Endothelial cell of umbilical vein (primary cell): ENCODE measurements at regions not wholly inside any gene's neighbourhood (a gene's known extent, or its start where the extent isn't known, plus 50 kb on each side); places are given as distances from the start of the nearest gene placed in this dataset.

ENCODE experiments used
- BruUV-seq: library from RNA; stranded (reverse); fragments of 400-500 nt; replicated peaks from 2 replicates; lab custom pipeline; 2021; lab: Mats Ljungman, UMichigan
- CTCF ChIA-PET: fragments of 300-600, 350-600 bp; sonication (Branson Sonifier 250); formaldehyde crosslinking; loops from one replicate; lab custom pipeline; 2021; ENCODE audit warnings: antibody characterized with exemption, inconsistent platforms; lab: Charles Lee
- POLR2A ChIA-PET: fragments of 300-600, 350-600 bp; sonication (Branson Sonifier 250); formaldehyde crosslinking; loops from one replicate; lab custom pipeline; 2021; ENCODE audit warnings: antibody characterized with exemption, inconsistent platforms; lab: Charles Lee
- DNase-seq: peaks from one replicate; pipeline ENCODE4 v3.0.0-alpha.2; 2011; ENCODE audit warnings: low read depth, low spot score
- FAIRE-seq: peaks from 2 replicates; lab custom pipeline; 2011; peaks lifted over from hg19 to GRCh38; lab: Jason Lieb, UNC
- H2AFZ ChIP-seq: 2 replicates; pipeline ENCODE4 v1.6.0; 2012; ENCODE audit warnings: low read depth, low read length, control low read depth, inconsistent platforms
- H3K27ac ChIP-seq: 2 replicates; pipeline ENCODE4 v1.5.1; 2011; ENCODE audit warnings: low read depth, mild to moderate bottlenecking, control low read depth, low read length, moderate library complexity; ENCODE audit not compliant: insufficient read depth
- H3K27me3 ChIP-seq, 2 experiments: 2 replicates each; pipeline versions ENCODE4 v1.6.0 to v1.6.1; 2011; ENCODE audit warnings: low read length in 2 of 2, mixed read lengths in 1 of 2; ENCODE audit not compliant: control insufficient read depth in 2 of 2, insufficient read depth in 2 of 2
- H3K36me3 ChIP-seq, 2 experiments: 2 replicates in 1 of 2; 3 replicates in 1 of 2; pipeline ENCODE4 v1.5.1; 2011; ENCODE audit warnings: low read length in 2 of 2, mild to moderate bottlenecking in 1 of 2, moderate library complexity in 1 of 2; ENCODE audit not compliant: control insufficient read depth in 2 of 2, insufficient read depth in 2 of 2; ENCODE audit errors: extremely low read depth in 1 of 2
- H3K4me1 ChIP-seq: 3 replicates; pipeline ENCODE4 v1.5.1; 2011; ENCODE audit warnings: mild to moderate bottlenecking, low read length; ENCODE audit not compliant: control insufficient read depth, insufficient read depth; ENCODE audit errors: extremely low read depth
- H3K4me2 ChIP-seq: 2 replicates; pipeline ENCODE4 v1.6.1; 2011; ENCODE audit warnings: low read length, control low read depth, mixed read lengths; ENCODE audit not compliant: insufficient read depth
- H3K4me3 ChIP-seq, 3 experiments: fragments of 200-600 bp in 1 of 3; sonication (generic), shearing (Covaris generic) in 1 of 3; replicated peaks in 1 of 3; 2 replicates each; pipeline ENCODE4 v1.5.1; 2011 to 2016; ENCODE audit warnings: control low read depth in 3 of 3, low read length in 3 of 3, mild to moderate bottlenecking in 2 of 3, inconsistent platforms in 1 of 3, low read depth in 1 of 3, moderate library complexity in 1 of 3; ENCODE audit not compliant: insufficient read depth in 1 of 3
- H3K79me2 ChIP-seq: 2 replicates; pipeline ENCODE4 v1.6.0; 2012; ENCODE audit warnings: low read length, inconsistent platforms; ENCODE audit not compliant: control insufficient read depth, insufficient read depth
- H3K9ac ChIP-seq: replicated peaks from 2 replicates; pipeline ENCODE3; 2011; ENCODE audit warnings: low read length, control low read depth; ENCODE audit not compliant: insufficient read depth; ENCODE audit errors: extremely low read depth
- H3K9me1 ChIP-seq: replicated peaks from 3 replicates; pipeline ENCODE4 v1.6.0; 2011; ENCODE audit warnings: mild to moderate bottlenecking, low read length; ENCODE audit not compliant: control insufficient read depth, insufficient read depth; ENCODE audit errors: extremely low read depth
- H3K9me3 ChIP-seq: replicated peaks from 2 replicates; pipeline ENCODE4 v1.5.1; 2012; ENCODE audit warnings: low read length, inconsistent platforms; ENCODE audit not compliant: control insufficient read depth, insufficient read depth
- H4K20me1 ChIP-seq: replicated peaks from 2 replicates; pipeline ENCODE3; 2011; ENCODE audit warnings: mild to moderate bottlenecking, low read length; ENCODE audit not compliant: control insufficient read depth, insufficient read depth; ENCODE audit errors: extremely low read depth
- EZH2 ChIP-seq: IDR thresholded peaks from 2 replicates; pipeline ENCODE4 v1.6.1; 2012; ENCODE audit warnings: borderline replicate concordance, low read depth, mild to moderate bottlenecking, moderate library complexity, low read length, inconsistent platforms; ENCODE audit not compliant: severe bottlenecking
- FOS ChIP-seq: IDR thresholded peaks from 2 replicates; pipeline ENCODE4 v1.6.1; 2011; ENCODE audit warnings: mild to moderate bottlenecking, low read length, moderate library complexity, borderline replicate concordance; ENCODE audit not compliant: insufficient read depth
- GATA2 ChIP-seq: IDR thresholded peaks from 2 replicates; pipeline ENCODE4 v1.7.0; 2011; ENCODE audit warnings: low read depth, mild to moderate bottlenecking, moderate library complexity, mixed read lengths, low read length; ENCODE audit not compliant: insufficient read length, insufficient read depth
- JUN ChIP-seq: IDR thresholded peaks from 2 replicates; pipeline ENCODE4 v1.6.1; 2011; ENCODE audit warnings: borderline replicate concordance, low read depth; ENCODE audit not compliant: insufficient read length, insufficient read depth
- MYC ChIP-seq: IDR thresholded peaks from one replicate; pipeline ENCODE4 v1.6.1; 2011; ENCODE audit warnings: mild to moderate bottlenecking, low read depth, low read length
- POLR2A ChIP-seq: IDR thresholded peaks from 2 replicates; pipeline ENCODE4 v1.6.1; 2012; ENCODE audit warnings: low read depth, mild to moderate bottlenecking, control low read depth, low read length
- POLR2AphosphoS5 ChIP-seq: IDR thresholded peaks from 2 replicates; pipeline ENCODE4 v1.6.1; 2012; ENCODE audit warnings: low read depth, mild to moderate bottlenecking, control low read depth, low read length, moderate library complexity; ENCODE audit not compliant: insufficient read depth
- dilution Hi-C: fragments of 300-500 bp; cut with MboI; formaldehyde crosslinking; loops from one replicate; pipeline ENCODE4 v1.15.0; 2019; ENCODE audit warnings: low sequenced_read_pairs; ENCODE audit not compliant: extremely low pct_ligation_motif_present
- intact Hi-C: fragments of 100-400 bp; cut with micrococcal nuclease; formaldehyde crosslinking; loops from one replicate; pipeline ENCODE4 v1.10.0; 2022
- TF ChIP-seq, protein P1 (sequence below), 2 donors: IDR thresholded peaks; 1 replicate in 1 of 2; 2 replicates in 1 of 2; pipeline ENCODE4 v1.5.1; 2011; ENCODE audit warnings: low read length in 2 of 2, mild to moderate bottlenecking in 2 of 2, moderate library complexity in 2 of 2, control low read depth in 1 of 2, inconsistent platforms in 1 of 2, low read depth in 1 of 2; ENCODE audit not compliant: insufficient read depth in 1 of 2; ENCODE audit errors: extremely low read depth in 1 of 2
- TF ChIP-seq, protein P2 (sequence below): IDR thresholded peaks from 2 replicates; pipeline ENCODE4 v1.6.1; 2011; ENCODE audit not compliant: insufficient read depth, insufficient read length

DNA sequence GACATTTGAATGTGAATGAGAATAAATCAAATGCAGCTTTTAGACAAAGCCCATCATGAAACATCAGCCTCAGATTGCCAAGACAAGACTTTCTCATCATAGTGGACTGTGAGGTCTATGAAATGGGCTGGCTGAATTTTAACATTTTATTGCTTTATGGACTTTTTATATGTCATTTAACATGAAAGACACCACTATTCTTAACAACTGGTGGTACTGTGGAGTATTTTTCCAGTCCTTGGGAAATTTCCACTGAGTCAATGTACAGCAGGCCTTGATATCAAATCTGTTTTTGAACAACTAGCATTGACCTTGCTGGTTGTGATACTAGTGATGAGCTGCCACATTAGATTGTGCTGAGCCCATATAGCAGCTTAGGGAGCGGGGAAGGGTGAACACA, 326.6 kb upstream of the CITED2 start:
- Histone ChIP-seq H2AFZ (no peak overlapping the region), H3K36me3 (no peaks in the 10 kb centered on the region), H3K9me3 (no peaks in the 10 kb centered on the region), H3K9ac (no peak overlapping the region), H3K4me2 (no peak overlapping the region), H3K27me3 (no peaks in the 10 kb centered on the region), H3K79me2 (no peaks in the 10 kb centered on the region), H3K4me1 (no peaks in the 10 kb centered on the region), H3K4me3 (no peak overlapping the region), H3K9me1 (no peaks in the 10 kb centered on the region), H4K20me1 (no peaks in the 10 kb centered on the region), H3K27ac (no peak overlapping the region)
- DNase-seq = no peak
- CTCF ChIA-PET = no interaction called here
- dilution Hi-C loops (no loop called here), intact Hi-C loops (no loop called here)
- no peak for TF ChIP-seq GATA2
- TF ChIP-seq JUN = no peak
- no peak for TF ChIP-seq POLR2A
- TF ChIP-seq EZH2 = no peak
- TF ChIP-seq FOS = no peak
- no peak for FAIRE-seq
- no TSS peak for BruUV-seq
- POLR2A ChIA-PET = no interaction called here

DNA sequence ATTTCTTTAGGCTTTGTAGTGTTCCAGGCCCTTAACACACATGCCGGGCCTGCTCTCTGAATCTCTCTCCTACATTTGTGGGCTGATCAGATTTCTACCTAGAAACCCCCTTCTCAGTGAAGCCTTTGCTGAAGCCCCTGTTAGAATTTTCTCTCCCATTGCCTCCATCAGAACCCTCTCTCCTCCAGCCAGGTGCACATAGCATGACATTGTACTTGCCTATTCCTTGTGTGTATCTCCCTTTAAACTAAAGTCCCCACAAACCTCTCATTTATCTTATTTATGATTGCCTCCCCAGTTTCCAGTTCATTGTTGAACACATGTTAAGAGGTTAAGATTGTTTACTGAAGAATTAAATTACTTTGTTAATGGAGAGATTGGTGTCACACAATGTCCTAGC, 325.5 kb upstream of the CITED2 start:
- FAIRE-seq = no peak
- dilution Hi-C loops (no loop called here), intact Hi-C loops (no loop called here)
- no peaks in the 10 kb centered on the region for H3K4me1 ChIP-seq
- no peaks in the 10 kb centered on the region for H3K27me3 ChIP-seq
- no peak overlapping the region for H3K4me3 ChIP-seq
- no peaks in the 10 kb centered on the region for H3K9me3 ChIP-seq
- no peaks in the 10 kb centered on the region for H3K9me1 ChIP-seq
- no TSS peak for BruUV-seq
- no peak overlapping the region for H3K9ac ChIP-seq
- H3K79me2 ChIP-seq = no peaks in the 10 kb centered on the region
- no peaks in the 10 kb centered on the region for H3K36me3 ChIP-seq
- ChIA-PET POLR2A (no interaction called here), CTCF (interaction anchor here (2.9 kb wide), 1 partner anchor 8 kb away, joined by 9 read pairs; no protein-coding TSS in a partner anchor)
- H4K20me1 ChIP-seq = no peaks in the 10 kb centered on the region
- TF ChIP-seq FOS (no peak), GATA2 (no peak), MYC (no peak), EZH2 (no peak), POLR2AphosphoS5 (no peak), POLR2A (no peak), JUN (no peak)
- TF ChIP-seq, protein P1, sequence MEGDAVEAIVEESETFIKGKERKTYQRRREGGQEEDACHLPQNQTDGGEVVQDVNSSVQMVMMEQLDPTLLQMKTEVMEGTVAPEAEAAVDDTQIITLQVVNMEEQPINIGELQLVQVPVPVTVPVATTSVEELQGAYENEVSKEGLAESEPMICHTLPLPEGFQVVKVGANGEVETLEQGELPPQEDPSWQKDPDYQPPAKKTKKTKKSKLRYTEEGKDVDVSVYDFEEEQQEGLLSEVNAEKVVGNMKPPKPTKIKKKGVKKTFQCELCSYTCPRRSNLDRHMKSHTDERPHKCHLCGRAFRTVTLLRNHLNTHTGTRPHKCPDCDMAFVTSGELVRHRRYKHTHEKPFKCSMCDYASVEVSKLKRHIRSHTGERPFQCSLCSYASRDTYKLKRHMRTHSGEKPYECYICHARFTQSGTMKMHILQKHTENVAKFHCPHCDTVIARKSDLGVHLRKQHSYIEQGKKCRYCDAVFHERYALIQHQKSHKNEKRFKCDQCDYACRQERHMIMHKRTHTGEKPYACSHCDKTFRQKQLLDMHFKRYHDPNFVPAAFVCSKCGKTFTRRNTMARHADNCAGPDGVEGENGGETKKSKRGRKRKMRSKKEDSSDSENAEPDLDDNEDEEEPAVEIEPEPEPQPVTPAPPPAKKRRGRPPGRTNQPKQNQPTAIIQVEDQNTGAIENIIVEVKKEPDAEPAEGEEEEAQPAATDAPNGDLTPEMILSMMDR (IDR thresholded peaks at IDR 0.05; ENCODE audit: extremely low read depth in 1 of 2, insufficient read depth in 1 of 2, low read depth in 1 of 2, low read length in 2 of 2) = no peak
- TF ChIP-seq, protein P2, sequence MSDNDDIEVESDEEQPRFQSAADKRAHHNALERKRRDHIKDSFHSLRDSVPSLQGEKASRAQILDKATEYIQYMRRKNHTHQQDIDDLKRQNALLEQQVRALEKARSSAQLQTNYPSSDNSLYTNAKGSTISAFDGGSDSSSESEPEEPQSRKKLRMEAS = no peak
- H3K27ac ChIP-seq = no peak overlapping the region
- H3K4me2 ChIP-seq = no peak overlapping the region
- H2AFZ ChIP-seq = no peak overlapping the region
- DNase-seq = no peak
